ENCODE measurements at regions not wholly inside any gene's neighbourhood (a gene's known extent, or its start where the extent isn't known, plus 50 kb on each side); places are given as distances from the start of the nearest gene placed in this dataset.

GRCh38 chr3:83321457-83321856 is 1560.0 kb upstream of the GBE1 start:
- TF ChIP-seq CTCF (IDR thresholded peaks at IDR 0.05) (no peak), POLR2A (IDR thresholded peaks at IDR 0.05) (no peak), POLR2AphosphoS5 (IDR thresholded peaks at IDR 0.05) (no peak)

All from transverse colon (tissue), 4 donors.